Vagina (tissue), 2 donors: ENCODE measurements at regions not wholly inside any gene's neighbourhood (a gene's known extent, or its start where the extent isn't known, plus 50 kb on each side); places are given as distances from the start of the nearest gene placed in this dataset.

Source experiments
- POLR2A ChIP-seq, 2 donors: fragments of 450-650 bp; IDR thresholded peaks; one replicate each; pipeline ENCODE4 v1.6.1; 2017; ENCODE audit warnings: antibody characterized with exemption in 2 of 2, mild to moderate bottlenecking in 2 of 2, moderate library complexity in 2 of 2
- TF ChIP-seq, protein P1 (sequence below), 3 experiments: fragments of 450-650 bp in 2 of 3; fragments of 200-600 bp in 1 of 3; sonication (generic) in 1 of 3; IDR thresholded peaks; one replicate each; pipeline ENCODE4 v1.5.1; 2017 to 2019; ENCODE audit warnings: antibody characterized with exemption in 3 of 3, mild to moderate bottlenecking in 2 of 3, moderate library complexity in 2 of 3

DNA sequence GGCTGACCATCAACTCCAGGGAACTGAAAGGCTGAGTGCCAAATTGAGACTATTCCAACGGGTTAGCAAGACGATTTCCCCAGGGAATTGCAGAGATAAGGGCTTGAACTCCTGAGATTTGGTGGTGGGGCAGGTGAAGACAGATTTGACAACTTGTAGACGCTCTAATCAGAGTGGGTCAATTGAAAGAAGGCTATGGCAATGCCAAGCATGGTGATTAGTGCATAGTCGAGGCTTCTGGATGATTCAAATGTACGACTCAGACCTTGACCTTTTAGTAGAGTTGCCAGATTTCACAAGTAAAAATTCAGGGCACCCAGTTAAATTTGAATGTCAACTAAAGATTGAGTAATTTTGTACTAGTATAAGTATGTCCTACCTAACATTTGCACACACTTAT lies 302.1 kb upstream of the SPAG17 start:
- TF ChIP-seq, protein P1, sequence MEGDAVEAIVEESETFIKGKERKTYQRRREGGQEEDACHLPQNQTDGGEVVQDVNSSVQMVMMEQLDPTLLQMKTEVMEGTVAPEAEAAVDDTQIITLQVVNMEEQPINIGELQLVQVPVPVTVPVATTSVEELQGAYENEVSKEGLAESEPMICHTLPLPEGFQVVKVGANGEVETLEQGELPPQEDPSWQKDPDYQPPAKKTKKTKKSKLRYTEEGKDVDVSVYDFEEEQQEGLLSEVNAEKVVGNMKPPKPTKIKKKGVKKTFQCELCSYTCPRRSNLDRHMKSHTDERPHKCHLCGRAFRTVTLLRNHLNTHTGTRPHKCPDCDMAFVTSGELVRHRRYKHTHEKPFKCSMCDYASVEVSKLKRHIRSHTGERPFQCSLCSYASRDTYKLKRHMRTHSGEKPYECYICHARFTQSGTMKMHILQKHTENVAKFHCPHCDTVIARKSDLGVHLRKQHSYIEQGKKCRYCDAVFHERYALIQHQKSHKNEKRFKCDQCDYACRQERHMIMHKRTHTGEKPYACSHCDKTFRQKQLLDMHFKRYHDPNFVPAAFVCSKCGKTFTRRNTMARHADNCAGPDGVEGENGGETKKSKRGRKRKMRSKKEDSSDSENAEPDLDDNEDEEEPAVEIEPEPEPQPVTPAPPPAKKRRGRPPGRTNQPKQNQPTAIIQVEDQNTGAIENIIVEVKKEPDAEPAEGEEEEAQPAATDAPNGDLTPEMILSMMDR (IDR thresholded peaks at IDR 0.05) = no peak
- TF ChIP-seq POLR2A (IDR thresholded peaks at IDR 0.05) = no peak
